Mononuclear cell (primary cell): ENCODE measurements at regions not wholly inside any gene's neighbourhood (a gene's known extent, or its start where the extent isn't known, plus 50 kb on each side); places are given as distances from the start of the nearest gene placed in this dataset.

Experiments used
- H3K27me3 ChIP-seq: 2 replicates; pipeline ENCODE4 v1.6.0; 2011; ENCODE audit warnings: low read length, control low read depth; ENCODE audit not compliant: insufficient read depth
- H3K4me1 ChIP-seq: 2 replicates; pipeline ENCODE4 v1.5.1; 2011; ENCODE audit warnings: mild to moderate bottlenecking, low read length, control low read depth; ENCODE audit not compliant: insufficient read depth
- H3K4me3 ChIP-seq: 2 replicates; pipeline ENCODE4 v1.5.1; 2011; ENCODE audit warnings: mild to moderate bottlenecking, low read length, moderate library complexity
- H3K9me3 ChIP-seq: 2 replicates; pipeline ENCODE4 v1.5.1; 2011; ENCODE audit warnings: low read depth, mild to moderate bottlenecking, control low read depth, low read length

DNA sequence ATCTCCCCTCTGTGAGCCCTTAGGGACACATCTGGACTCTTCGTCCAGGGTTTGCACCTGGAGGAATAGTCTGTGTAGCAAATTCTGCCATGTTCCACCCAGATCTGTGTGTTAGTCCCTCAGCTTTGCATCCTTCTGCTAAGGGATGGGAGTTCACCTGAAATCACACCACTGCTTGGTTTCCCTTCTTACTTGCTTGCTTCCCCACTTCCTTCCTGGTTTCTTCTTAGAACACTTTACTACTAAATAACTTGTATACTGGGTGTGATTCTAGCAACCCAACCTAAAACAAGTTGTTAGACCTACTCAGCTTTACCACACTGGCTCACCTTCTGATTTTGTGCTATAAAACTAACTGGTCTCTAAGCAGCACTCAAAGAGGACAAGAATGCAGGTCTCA, 202.6 kb upstream of the MAP3K1 start:
- Histone ChIP-seq H3K4me1 (peaks cover 55% of the 10 kb centered on the region), H3K27me3 (no peaks in the 10 kb centered on the region)

GRCh38 chr5:56612353-56612752, 203.0 kb upstream of the MAP3K1 start:
- Histone ChIP-seq H3K4me1 (peaks cover 59% of the 10 kb centered on the region), H3K4me3 (no peak overlapping the region), H3K27me3 (no peaks in the 10 kb centered on the region), H3K9me3 (peaks cover under 1% of the 10 kb centered on the region)

More for the DNA sequence above, 202.6 kb upstream of the MAP3K1 start:
- H3K4me3 ChIP-seq: no peak overlapping the region
- H3K9me3 ChIP-seq: peaks cover 5% of the 10 kb centered on the region

DNA sequence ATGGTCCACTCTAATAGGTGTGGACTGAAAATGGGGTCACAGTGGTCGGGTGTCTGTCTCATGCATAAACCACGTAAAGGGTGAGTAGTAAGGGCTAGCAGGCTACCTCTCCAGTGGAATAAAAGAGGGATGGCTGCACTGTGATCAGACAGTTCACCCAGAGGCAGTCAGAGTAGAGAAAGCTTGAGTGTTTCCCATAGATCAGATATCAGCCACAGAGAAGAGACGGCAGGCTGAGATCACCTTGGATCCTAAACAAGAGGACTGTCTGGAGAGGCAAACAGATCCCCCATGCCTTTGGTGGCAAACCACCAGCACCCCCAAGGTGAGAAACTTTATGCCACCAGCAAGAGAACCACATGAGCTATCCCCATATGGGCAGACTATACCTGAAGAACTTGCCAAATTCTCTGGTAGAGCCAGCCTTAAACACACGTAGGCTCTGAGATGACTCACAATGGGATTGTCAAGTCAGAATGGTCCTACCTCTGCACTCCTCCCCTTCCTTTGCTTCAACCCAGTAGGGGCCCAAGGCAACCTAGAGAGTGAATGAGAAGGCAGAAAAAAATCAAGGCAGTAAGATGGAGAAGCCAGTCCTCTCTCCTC, 205.2 kb upstream of the MAP3K1 start:
- Histone ChIP-seq H3K4me3 (no peak overlapping the region), H3K4me1 (peaks cover 47% of the 10 kb centered on the region), H3K27me3 (no peaks in the 10 kb centered on the region), H3K9me3 (no peaks in the 10 kb centered on the region)

GRCh38 chr5:56608217-56608925, 207.0 kb upstream of the MAP3K1 start:
- no peaks in the 10 kb centered on the region for H3K9me3 ChIP-seq
- H3K4me1 ChIP-seq: peaks cover 30% of the 10 kb centered on the region
- no peaks in the 10 kb centered on the region for H3K27me3 ChIP-seq
- H3K4me3 ChIP-seq: no peak overlapping the region

DNA sequence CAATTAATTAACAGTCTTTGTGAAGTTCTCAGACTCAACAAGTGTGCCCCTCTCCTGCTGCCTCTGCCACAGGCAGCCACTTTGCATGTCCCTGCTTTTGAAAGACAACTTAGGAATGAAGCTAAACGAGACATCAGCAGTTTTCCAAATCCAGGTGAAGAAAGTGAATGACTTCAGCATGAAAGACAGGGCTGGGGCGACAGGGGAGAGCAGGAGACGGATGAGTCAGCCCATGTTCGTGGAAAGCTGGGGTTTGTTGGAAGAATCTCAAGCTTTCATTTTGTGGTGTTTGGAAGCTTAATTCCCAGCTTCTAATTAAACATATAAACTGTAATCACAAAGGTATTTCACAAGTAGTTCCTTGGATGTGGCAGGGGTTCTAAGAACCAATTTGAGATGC, 207.8 kb upstream of the MAP3K1 start:
- H3K4me1 ChIP-seq: peaks cover 27% of the 10 kb centered on the region
- no peaks in the 10 kb centered on the region for H3K27me3 ChIP-seq
- H3K4me3 ChIP-seq: no peak overlapping the region
- no peaks in the 10 kb centered on the region for H3K9me3 ChIP-seq

DNA sequence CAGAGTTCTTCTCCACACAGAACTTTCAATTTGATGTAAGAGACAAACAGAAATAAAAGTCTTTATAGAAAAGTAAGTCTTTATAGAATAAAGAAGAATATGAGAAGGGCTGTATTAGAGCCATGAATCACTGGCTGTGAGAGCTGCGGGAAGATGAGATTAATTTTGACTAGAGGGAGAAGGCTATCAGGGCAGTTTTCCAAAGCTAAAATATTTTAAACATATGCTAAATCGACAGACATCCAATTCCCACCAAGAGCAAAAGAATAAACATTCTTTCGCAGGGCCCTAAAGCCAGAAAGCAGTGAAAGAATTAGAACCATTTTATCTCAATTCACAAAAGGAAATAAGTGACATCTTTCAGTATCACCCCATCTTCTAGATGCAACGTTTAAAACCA, 208.3 kb upstream of the MAP3K1 start:
- no peaks in the 10 kb centered on the region for H3K27me3 ChIP-seq
- H3K4me3 ChIP-seq: no peak overlapping the region
- H3K4me1 ChIP-seq: peaks cover 24% of the 10 kb centered on the region
- H3K9me3 ChIP-seq: no peaks in the 10 kb centered on the region

GRCh38 chr5:56606192-56606591, 209.2 kb upstream of the MAP3K1 start:
- H3K27me3 ChIP-seq: no peaks in the 10 kb centered on the region
- peaks cover 24% of the 10 kb centered on the region for H3K4me1 ChIP-seq
- H3K4me3 ChIP-seq: no peak overlapping the region
- no peaks in the 10 kb centered on the region for H3K9me3 ChIP-seq

GRCh38 chr5:56605231-56605630, 210.1 kb upstream of the MAP3K1 start:
- no peaks in the 10 kb centered on the region for H3K9me3 ChIP-seq
- H3K27me3 ChIP-seq: no peaks in the 10 kb centered on the region
- H3K4me3 ChIP-seq: no peak overlapping the region
- peaks cover 24% of the 10 kb centered on the region for H3K4me1 ChIP-seq

DNA sequence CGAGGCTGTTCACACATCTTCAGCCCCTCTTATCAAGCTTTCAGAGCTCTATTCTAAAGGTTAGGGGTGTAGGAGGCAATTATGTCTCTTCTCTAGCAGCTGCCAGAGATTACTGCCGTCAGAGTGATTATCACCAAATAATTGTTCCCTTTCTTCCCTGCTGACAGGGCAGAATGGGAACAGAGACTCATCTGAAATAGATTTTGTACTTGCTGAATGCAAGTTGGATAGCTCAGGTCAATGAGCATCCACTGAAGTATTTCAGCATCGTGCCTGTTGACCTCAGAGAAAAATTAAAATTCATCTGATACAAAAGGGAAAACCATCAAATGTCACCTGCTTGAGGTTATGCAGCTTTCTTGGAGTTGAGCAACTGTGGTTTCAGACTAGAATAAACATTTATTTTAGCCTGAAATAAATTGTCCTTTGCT, 213.7 kb upstream of the MAP3K1 start:
- Histone ChIP-seq H3K27me3 (no peaks in the 10 kb centered on the region), H3K9me3 (no peaks in the 10 kb centered on the region), H3K4me3 (no peak overlapping the region), H3K4me1 (peaks cover 4% of the 10 kb centered on the region)

GRCh38 chr5:56598941-56599340, 216.4 kb upstream of the MAP3K1 start:
- no peaks in the 10 kb centered on the region for H3K9me3 ChIP-seq
- no peaks in the 10 kb centered on the region for H3K27me3 ChIP-seq

GRCh38 chr5:56596155-56596554, 219.2 kb upstream of the MAP3K1 start:
- Histone ChIP-seq H3K9me3 (no peaks in the 10 kb centered on the region), H3K27me3 (no peaks in the 10 kb centered on the region), H3K4me1 (peaks cover 15% of the 10 kb centered on the region), H3K4me3 (no peak overlapping the region)

More at GRCh38 chr5:56598941-56599340, 216.4 kb upstream of the MAP3K1 start:
- Histone ChIP-seq H3K4me3 (no peak overlapping the region), H3K4me1 (peaks cover 4% of the 10 kb centered on the region)

GRCh38 chr5:56595566-56595965, 219.8 kb upstream of the MAP3K1 start:
- no peaks in the 10 kb centered on the region for H3K9me3 ChIP-seq
- H3K27me3 ChIP-seq: no peaks in the 10 kb centered on the region
- peaks cover 15% of the 10 kb centered on the region for H3K4me1 ChIP-seq
- no peak overlapping the region for H3K4me3 ChIP-seq

DNA sequence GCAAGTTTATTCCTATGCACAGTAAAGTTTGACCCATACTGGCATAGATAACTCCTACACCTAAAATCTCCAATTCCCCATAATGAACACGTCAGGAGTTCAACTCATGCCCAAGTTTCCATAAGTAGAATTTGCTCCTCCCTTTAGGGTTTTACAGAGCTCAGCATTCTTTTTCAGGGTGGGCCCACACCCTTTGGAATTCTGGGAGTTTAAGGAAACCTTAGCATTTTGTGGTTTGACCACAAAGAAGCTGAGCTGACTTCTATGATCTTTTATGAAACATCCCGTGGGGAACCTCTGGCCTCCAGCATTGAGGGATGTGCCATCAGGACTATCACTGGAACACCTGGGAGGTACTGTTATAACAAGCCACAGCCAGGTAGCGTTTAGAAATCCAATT, 220.6 kb upstream of the MAP3K1 start:
- Histone ChIP-seq H3K27me3 (no peaks in the 10 kb centered on the region), H3K9me3 (no peaks in the 10 kb centered on the region), H3K4me3 (no peak overlapping the region), H3K4me1 (peaks cover 19% of the 10 kb centered on the region)

DNA sequence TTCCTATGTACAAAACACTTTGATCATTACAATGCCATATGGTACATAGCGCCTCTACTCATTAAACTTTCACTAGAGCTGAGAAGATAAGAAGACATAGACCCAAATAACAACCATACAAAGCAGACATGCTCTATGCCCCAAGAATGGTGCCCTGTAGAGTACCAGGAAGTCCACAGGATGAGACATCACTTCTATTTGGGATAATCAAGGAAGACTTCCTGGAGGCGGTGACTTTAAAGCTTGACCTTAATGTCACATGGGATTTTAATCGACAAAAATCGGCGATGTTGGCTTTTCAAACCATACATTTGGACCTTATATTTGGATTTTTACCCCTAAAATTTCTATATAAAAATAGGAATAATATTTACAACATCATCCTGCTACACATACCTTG, 224.3 kb upstream of the MAP3K1 start:
- H3K27me3 ChIP-seq: no peaks in the 10 kb centered on the region
- H3K9me3 ChIP-seq: no peaks in the 10 kb centered on the region
- no peak overlapping the region for H3K4me3 ChIP-seq
- H3K4me1 ChIP-seq: peaks cover 53% of the 10 kb centered on the region

DNA sequence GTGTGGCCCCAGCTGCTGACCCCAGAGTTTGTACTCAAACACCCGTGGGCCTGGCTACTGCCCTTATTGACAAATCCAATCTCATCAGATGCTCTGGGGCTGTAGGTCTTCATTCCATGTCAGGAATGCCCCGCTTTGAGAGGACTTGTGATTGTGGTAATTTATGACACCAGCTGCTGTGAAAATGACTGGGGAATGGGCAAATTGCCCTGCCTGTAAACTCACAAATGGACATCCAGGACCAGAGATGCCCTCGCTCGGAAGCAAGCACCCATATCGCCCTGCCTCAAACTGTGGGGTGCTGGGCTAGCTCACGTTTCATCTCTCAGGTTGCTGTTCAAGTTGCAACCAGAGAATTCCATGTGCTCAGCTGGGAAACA, 225.9 kb upstream of the MAP3K1 start:
- H3K9me3 ChIP-seq: no peaks in the 10 kb centered on the region
- no peak overlapping the region for H3K4me3 ChIP-seq
- H3K27me3 ChIP-seq: no peaks in the 10 kb centered on the region
- H3K4me1 ChIP-seq: peaks cover 62% of the 10 kb centered on the region
